SK-N-MC (cell line): ENCODE measurements at regions not wholly inside any gene's neighbourhood (a gene's known extent, or its start where the extent isn't known, plus 50 kb on each side); places are given as distances from the start of the nearest gene placed in this dataset.

Experiments used
- DNase-seq: peaks from one replicate; pipeline ENCODE4 v3.0.0-alpha.2; 2011; ENCODE audit warnings: low read depth, low spot score
- H3K27ac ChIP-seq: fragments of 200-600 bp; sonication (generic); 2 replicates; pipeline ENCODE4 v1.5.1; 2016; ENCODE audit warnings: mixed run types
- H3K36me3 ChIP-seq: fragments of 200-600 bp; sonication (generic); 2 replicates; pipeline ENCODE4 v1.6.1; 2017; ENCODE audit warnings: antibody characterized with exemption, low read length, mixed read lengths; ENCODE audit not compliant: insufficient read depth
- H3K4me3 ChIP-seq: fragments of 200-600 bp; sonication (generic); 2 replicates; pipeline ENCODE4 v1.5.1; 2016
- H3K9ac ChIP-seq: fragments of 200-600 bp; sonication (generic); 2 replicates; pipeline ENCODE4 v1.8.0; 2017; ENCODE audit warnings: mixed run types, mixed read lengths; ENCODE audit not compliant: insufficient read length
- H3K9me3 ChIP-seq: fragments of 200-600 bp; sonication (generic); 2 replicates; pipeline ENCODE4 v1.6.1; 2017; ENCODE audit warnings: low read depth, mild to moderate bottlenecking, antibody characterized with exemption, low read length, moderate library complexity, mixed read lengths
- EZH2 ChIP-seq: fragments of 200-600 bp; sonication (generic); IDR thresholded peaks from one replicate; pipeline ENCODE4 v1.6.1; 2017; ENCODE audit warnings: antibody characterized with exemption
- FOXP2 ChIP-seq: optimal IDR thresholded peaks from 2 replicates; pipeline ENCODE3; 2011; ENCODE audit warnings: mild to moderate bottlenecking, moderate library complexity; ENCODE audit not compliant: insufficient read depth; ENCODE audit errors: extremely low read length, control extremely low read depth
- POLR2AphosphoS5 ChIP-seq: IDR thresholded peaks from 2 replicates; pipeline ENCODE4 v1.6.1; 2012; ENCODE audit warnings: mild to moderate bottlenecking, low read depth, low read length, borderline replicate concordance

DNA sequence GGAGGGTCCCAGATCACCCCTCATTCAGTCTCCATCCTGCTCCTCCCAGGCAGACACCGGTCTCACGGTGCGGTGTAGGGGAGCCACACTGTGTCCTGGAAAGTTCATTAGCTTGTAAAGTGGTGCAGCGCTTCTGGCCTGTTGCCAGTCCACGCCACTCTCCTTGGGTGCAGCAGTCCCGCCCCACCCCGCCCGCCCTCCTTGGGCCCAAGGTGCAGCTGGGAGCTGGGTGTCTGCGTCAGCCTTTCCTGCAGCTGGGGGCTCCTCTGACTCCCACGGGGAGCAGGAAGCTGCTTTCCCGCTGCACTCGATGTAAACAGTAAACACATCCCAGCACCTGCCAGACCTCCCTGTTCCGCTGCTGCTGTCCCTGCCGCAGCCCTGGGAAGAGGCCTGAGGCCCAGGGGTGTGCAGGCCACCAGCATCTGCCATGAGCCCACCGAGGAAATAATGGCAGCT, 53.8 kb upstream of the ASB18 start:
- H3K9me3 ChIP-seq, result no peaks in the 10 kb centered on the region
- no peak overlapping the region for H3K27ac ChIP-seq
- H3K4me3 ChIP-seq, result no peak overlapping the region
- TF ChIP-seq EZH2, result no peak
- TF ChIP-seq POLR2AphosphoS5, result no peak
- TF ChIP-seq FOXP2, result no peak
- DNase-seq, result no peak
- no peaks in the 10 kb centered on the region for H3K36me3 ChIP-seq
- H3K9ac ChIP-seq, result no peak overlapping the region

DNA sequence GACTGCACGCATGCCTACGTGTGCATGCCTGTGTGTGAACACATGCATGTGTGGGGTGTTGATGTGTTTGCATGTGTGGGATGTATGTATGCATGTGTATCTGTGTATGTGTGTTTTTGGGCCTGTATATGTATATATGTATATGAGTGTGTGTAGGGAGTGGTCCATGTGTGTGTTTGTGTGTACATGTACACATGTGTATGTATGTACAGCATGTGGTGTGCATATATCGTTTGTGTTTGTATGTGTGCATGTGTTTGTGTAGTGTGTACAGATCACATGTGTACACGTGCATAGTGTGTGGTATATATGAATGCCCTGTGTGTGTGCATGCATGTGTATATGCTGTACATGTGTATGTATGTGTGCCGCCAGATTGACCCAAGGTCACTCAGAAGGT, 54.2 kb upstream of the ASB18 start:
- TF ChIP-seq FOXP2 (no peak), EZH2 (no peak), POLR2AphosphoS5 (no peak)
- Histone ChIP-seq H3K36me3 (no peaks in the 10 kb centered on the region), H3K27ac (no peak overlapping the region), H3K9me3 (no peaks in the 10 kb centered on the region), H3K4me3 (no peak overlapping the region), H3K9ac (no peak overlapping the region)
- no peak for DNase-seq

DNA sequence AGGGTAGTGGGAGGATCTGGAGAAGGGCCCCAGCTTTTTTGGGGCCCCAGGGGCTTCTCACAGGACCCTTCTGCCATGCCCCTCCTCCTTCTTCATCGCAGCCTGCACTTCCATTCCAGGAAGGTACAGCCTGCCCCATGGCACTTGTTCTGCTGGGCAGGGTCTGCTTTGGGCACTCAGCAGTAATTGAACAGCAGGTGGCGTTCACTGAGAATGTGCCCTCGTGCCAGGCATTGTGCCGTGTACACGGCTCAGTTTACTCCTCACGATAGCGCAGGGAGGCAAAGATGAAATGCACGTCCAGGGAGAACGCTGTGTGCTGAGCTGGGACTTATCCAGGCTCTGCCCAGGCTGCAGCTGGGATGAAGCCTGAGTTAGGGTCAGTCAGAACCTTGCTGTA, 54.8 kb upstream of the ASB18 start:
- H3K9me3 ChIP-seq, result no peaks in the 10 kb centered on the region
- H3K4me3 ChIP-seq, result no peak overlapping the region
- no peak overlapping the region for H3K9ac ChIP-seq
- TF ChIP-seq FOXP2 (no peak), EZH2 (no peak), POLR2AphosphoS5 (no peak)
- no peaks in the 10 kb centered on the region for H3K36me3 ChIP-seq
- H3K27ac ChIP-seq, result no peak overlapping the region
- no peak for DNase-seq

DNA sequence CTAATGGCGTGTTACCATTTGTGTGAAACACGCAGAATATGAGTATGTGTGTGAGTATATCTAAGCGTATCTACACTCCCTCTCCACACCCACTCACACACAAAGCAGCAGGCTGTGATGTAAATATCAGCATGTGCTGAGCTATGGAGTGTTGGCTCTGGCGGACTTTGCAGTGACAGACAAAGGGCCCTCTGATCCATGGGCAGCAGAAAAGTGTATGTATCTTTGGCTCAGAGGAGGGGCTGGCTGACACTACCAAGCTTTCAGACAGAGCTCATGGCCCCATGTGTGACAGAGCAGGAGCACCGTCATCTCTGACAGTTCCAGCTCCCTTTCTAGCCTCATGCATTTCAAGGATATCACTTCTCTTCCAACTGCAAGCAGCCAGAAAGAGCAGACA, 57.2 kb upstream of the ASB18 start:
- H3K9me3 ChIP-seq, result no peaks in the 10 kb centered on the region
- H3K36me3 ChIP-seq, result no peaks in the 10 kb centered on the region
- no peak overlapping the region for H3K27ac ChIP-seq
- DNase-seq, result no peak
- H3K4me3 ChIP-seq, result no peak overlapping the region
- TF ChIP-seq FOXP2 (no peak), POLR2AphosphoS5 (no peak), EZH2 (no peak)
- no peak overlapping the region for H3K9ac ChIP-seq

DNA sequence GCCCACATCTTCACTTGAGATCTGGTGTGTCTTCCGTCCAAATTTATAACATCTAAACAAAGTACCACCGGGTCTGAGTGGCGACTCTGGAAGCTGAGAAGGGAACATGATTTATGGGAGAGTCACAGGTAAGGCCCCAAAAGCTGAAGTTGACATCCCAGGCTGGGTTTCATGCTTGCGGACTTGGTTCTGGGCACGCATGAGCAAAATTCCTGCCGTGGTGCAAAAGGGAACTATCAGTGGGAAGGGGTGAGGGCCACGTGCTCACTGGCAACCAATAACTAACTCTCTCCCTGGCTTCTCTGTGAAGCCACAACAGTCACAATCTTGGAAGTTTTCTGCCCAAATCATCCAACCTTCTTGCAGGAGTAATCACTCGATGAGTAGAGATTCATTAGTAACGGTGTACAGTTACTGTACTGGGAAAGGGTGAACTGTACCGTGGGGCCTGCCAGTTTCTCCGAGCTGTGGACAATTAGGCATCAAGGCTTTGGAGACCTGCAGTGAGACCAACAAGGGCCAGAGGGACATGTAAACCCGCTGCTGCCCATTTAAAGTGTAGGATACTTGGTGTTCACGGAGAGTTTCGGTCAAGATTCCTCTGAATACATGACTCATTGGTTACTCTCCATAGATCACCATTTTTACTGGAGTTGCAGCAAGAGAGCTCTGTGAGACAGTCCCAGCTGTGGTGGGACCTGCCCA, 69.4 kb upstream of the ASB18 start:
- Histone ChIP-seq H3K27ac (no peak overlapping the region), H3K9ac (no peak overlapping the region), H3K9me3 (no peaks in the 10 kb centered on the region), H3K36me3 (no peaks in the 10 kb centered on the region), H3K4me3 (no peak overlapping the region)
- DNase-seq, result no peak
- TF ChIP-seq EZH2 (no peak), POLR2AphosphoS5 (no peak), FOXP2 (no peak)

DNA sequence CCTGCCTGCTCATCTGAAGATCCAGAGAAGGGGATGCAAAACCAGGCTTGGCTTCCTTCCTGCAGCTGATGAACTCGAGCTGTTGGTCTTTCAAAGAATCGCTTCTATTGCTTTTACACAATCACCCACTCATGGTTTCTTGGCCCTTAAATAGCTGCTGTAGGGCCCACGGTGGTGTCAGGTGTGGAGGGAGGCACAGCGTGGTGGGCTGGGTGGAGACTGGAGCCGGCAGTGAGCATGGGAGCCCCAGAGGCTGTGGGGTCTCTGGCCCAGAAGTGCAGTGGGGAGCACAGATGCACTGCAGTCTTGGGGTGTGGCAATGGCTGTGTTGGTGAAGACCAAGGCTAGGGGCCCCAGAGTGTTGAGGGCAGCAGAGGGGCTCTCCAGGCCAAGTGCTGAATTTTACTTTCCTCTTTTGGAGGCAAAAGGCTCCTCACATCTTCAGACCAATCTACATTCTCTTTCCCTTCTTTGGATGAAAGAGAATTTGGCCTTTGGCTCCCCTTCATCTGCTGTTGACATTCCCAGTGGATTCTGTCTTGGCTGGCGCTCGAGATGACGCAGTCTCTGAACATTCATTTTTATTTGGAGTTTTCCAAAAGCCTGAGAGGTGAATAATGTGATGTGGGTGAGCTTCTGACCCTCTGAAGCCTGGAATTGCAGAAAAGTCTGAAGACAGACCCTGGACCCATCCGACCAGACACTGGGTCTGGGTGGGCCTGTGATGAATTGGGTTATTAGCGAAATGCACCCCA, 70.1 kb upstream of the ASB18 start:
- Histone ChIP-seq H3K27ac (no peak overlapping the region), H3K9ac (no peak overlapping the region), H3K36me3 (no peaks in the 10 kb centered on the region), H3K9me3 (no peaks in the 10 kb centered on the region), H3K4me3 (no peak overlapping the region)
- TF ChIP-seq EZH2 (no peak), FOXP2 (no peak), POLR2AphosphoS5 (no peak)
- no peak for DNase-seq

DNA sequence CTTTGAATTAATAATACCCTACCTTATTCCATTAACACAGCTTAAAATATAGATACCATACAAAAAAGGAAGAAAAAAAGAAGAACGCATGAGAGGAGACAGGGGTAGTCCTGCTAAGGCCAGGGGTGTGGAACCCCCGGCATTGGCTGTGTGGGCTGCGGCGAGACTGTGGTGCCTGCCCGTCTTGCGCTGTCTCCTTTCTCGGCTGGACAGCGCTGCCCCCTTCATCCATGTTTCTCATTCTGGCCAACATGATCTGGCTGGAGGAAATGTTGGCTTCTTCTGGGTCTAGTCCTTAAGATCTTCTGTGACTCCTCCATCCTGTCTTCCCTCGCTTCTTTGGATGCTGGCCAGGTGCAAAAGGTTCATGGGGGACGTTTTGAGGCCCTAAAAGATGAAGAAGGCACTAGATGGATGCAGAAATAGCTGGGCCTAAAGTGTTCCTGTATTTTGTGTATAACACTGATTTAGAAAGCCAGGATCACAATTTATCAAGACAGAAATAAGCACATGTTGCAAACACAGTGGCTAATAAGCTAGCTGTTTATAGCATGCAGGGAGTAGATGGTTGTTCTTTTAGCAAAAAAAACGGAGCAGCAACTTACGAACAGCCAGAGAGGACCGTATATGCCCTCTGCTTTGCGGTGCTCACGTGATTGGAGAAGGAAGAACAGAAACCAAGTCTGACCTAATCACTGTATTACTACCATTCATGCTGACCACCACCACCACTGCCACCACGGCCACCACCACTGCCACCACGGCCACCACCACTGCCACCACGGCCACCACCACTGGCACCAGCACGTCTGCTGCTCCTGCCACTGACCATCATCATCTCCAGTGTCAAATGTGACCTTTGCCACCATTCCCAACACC, 71.7 kb upstream of the ASB18 start:
- no peak overlapping the region for H3K4me3 ChIP-seq
- H3K27ac ChIP-seq, result no peak overlapping the region
- H3K9ac ChIP-seq, result no peak overlapping the region
- no peaks in the 10 kb centered on the region for H3K9me3 ChIP-seq
- TF ChIP-seq EZH2, result no peak
- no peak for TF ChIP-seq FOXP2
- no peak for TF ChIP-seq POLR2AphosphoS5
- no peaks in the 10 kb centered on the region for H3K36me3 ChIP-seq
- DNase-seq, result no peak

DNA sequence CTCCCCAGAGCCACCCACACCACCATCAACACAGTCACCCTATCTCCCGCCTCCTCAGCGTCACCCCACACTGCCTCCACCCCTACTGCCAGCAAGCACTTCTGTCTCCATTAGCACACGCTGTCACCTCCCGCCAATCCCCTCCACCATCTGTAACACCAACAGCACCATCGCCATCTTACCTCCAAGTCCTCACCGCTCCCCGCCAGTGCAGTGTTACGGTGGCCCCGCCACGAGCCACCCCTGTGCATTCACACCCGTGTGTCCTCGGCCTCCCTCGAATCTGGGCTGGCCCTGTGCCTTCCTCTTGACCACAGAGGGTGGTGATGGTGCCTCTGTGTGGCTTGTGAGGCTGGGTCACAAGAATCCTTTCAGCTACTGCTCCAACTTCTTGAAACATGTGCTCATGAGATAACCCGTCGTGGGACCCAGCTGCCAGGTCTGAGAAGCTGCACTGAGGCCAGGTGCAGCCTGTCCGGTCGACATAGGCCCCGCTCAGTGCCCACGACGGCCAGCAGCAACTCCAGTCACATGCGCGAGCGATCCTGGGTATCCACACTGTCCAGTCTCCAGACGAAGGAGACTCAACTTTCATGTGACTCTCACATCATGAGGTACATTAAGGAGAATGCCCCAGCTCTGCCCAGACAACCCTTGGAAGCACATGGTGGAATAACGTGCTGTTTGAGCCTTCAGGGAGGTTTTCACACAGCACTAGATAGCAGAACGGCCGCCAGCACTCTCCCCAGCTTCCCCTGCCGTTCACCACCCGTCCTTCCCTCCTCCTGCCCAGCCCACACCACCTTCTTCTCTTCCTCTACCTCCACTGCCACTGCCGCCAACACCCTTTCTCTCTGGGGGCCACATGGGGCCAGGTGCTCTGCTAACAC, 72.6 kb upstream of the ASB18 start:
- DNase-seq, result no peak
- H3K4me3 ChIP-seq, result no peak overlapping the region
- no peak for TF ChIP-seq FOXP2
- TF ChIP-seq POLR2AphosphoS5, result no peak
- no peak for TF ChIP-seq EZH2

More for the DNA sequence above, 72.6 kb upstream of the ASB18 start:
- H3K9me3 ChIP-seq, result no peaks in the 10 kb centered on the region
- no peaks in the 10 kb centered on the region for H3K36me3 ChIP-seq
- H3K27ac ChIP-seq, result no peak overlapping the region
- H3K9ac ChIP-seq, result no peak overlapping the region
